Testis (tissue), 2 donors: ENCODE measurements at regions not wholly inside any gene's neighbourhood (a gene's known extent, or its start where the extent isn't known, plus 50 kb on each side); places are given as distances from the start of the nearest gene placed in this dataset.

ENCODE experiments used
- DNase-seq: peaks from one replicate; pipeline ENCODE4 v3.0.0-alpha.2; 2019
- H3K27ac ChIP-seq, 2 donors: fragments of 200-600 bp; sonication (generic); one replicate each; pipeline ENCODE4 v1.5.1; 2019
- H3K27me3 ChIP-seq: fragments of 200-600 bp; sonication (generic); one replicate; pipeline ENCODE4 v1.5.1; 2019
- H3K36me3 ChIP-seq: fragments of 200-600 bp; sonication (generic); one replicate; pipeline ENCODE4 v1.5.1; 2017; ENCODE audit warnings: low read depth; ENCODE audit errors: missing control alignments
- H3K4me1 ChIP-seq: fragments of 200-600 bp; sonication (generic); one replicate; pipeline ENCODE4 v1.5.1; 2019
- H3K4me3 ChIP-seq, 2 donors: fragments of 200-600 bp; sonication (generic); one replicate each; pipeline ENCODE4 v1.5.1; 2017 to 2019
- H3K9me3 ChIP-seq: fragments of 200-600 bp; sonication (generic); one replicate; pipeline ENCODE4 v1.5.1; 2017
- POLR2A ChIP-seq: fragments of 450-650 bp; IDR thresholded peaks from one replicate; pipeline ENCODE4 v1.6.1; 2017; ENCODE audit warnings: antibody characterized with exemption, mild to moderate bottlenecking, moderate library complexity
- WGBS, 2 donors: methylation state at CpG; one replicate each; pipeline ENCODE4 v1.1.5; 2018; 5-methylcytosine and 5-hydroxymethylcytosine counted together
- intact Hi-C: fragments of 100-400 bp; cut with DNase I; formaldehyde crosslinking; loops from one replicate; pipeline ENCODE4 v1.15.1; 2023; ENCODE audit warnings: low total_unique reads
- TF ChIP-seq, protein P1 (sequence below), 3 experiments: fragments of 450-650 bp in 2 of 3; fragments of 200-600 bp in 1 of 3; sonication (generic) in 1 of 3; IDR thresholded peaks; one replicate each; pipeline ENCODE4 v1.5.1; 2016 to 2019; ENCODE audit warnings: antibody characterized with exemption in 3 of 3, mild to moderate bottlenecking in 2 of 3, moderate library complexity in 1 of 3

DNA sequence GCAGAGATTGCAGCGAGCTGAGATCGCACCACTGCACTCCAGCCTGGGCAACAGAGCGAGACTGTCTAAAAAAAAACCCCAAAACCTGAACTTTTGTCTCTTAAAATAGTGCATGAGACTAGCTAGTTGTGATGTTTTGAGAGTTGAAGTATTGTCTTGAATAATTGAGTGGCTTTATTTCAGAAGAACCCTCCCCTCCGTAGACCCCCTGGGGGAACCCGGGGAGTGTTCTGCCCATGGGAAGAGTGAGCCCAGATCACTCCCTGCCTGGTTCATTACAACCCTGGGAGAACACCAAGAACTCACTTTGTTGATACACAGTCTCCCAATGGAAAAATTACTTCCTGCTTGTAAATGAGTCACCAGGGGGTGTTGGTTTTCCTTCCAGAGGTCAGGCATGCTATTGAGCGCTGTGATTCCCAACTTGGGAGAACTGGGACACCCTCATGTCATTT is 65.3 kb upstream of the SHISA3 start:
- Histone ChIP-seq H3K36me3 (no peaks in the 10 kb centered on the region), H3K27ac (no peak overlapping the region), H3K27me3 (no peaks in the 10 kb centered on the region), H3K9me3 (no peaks in the 10 kb centered on the region), H3K4me3 (no peak overlapping the region), H3K4me1 (no peaks in the 10 kb centered on the region)
- TF ChIP-seq, protein P1, sequence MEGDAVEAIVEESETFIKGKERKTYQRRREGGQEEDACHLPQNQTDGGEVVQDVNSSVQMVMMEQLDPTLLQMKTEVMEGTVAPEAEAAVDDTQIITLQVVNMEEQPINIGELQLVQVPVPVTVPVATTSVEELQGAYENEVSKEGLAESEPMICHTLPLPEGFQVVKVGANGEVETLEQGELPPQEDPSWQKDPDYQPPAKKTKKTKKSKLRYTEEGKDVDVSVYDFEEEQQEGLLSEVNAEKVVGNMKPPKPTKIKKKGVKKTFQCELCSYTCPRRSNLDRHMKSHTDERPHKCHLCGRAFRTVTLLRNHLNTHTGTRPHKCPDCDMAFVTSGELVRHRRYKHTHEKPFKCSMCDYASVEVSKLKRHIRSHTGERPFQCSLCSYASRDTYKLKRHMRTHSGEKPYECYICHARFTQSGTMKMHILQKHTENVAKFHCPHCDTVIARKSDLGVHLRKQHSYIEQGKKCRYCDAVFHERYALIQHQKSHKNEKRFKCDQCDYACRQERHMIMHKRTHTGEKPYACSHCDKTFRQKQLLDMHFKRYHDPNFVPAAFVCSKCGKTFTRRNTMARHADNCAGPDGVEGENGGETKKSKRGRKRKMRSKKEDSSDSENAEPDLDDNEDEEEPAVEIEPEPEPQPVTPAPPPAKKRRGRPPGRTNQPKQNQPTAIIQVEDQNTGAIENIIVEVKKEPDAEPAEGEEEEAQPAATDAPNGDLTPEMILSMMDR (IDR thresholded peaks at IDR 0.05) = no peak
- no peak for TF ChIP-seq POLR2A
- peak; percentile 21 for DNase-seq
- WGBS, 2 donors = 72 to 82% methylated on average over 6 of the region's 6 CpGs
- intact Hi-C loops = no loop called here

DNA sequence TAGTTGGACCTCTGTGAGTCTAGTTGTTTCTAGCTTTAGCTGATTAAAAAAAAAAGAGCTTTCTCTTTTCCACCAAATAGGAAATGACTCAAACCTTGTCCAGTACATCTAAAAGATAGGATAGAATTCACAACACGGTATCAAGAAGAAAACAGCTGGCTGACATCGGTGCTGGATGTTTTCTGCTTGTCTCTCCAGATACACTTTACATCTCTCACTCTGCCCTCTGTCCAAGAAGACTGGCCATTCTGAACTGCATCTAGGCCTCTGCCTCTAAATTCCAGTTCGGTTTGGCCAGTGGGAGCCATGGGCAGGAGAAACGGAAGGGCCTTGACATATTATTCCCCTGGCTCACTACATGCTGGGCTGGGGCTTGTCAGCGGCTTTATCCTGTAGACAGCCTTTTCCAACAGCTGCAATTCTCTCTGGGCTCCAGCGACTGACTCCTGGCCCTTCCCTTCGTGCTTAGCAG is 57.3 kb upstream of the SHISA3 start:
- no peak for TF ChIP-seq POLR2A
- TF ChIP-seq, protein P1 (IDR thresholded peaks at IDR 0.05) = no peak
- H3K4me1 ChIP-seq = peaks cover 4% of the 10 kb centered on the region
- no peaks in the 10 kb centered on the region for H3K9me3 ChIP-seq
- no peak overlapping the region for H3K4me3 ChIP-seq
- peak; percentile 34 for DNase-seq
- no peaks in the 10 kb centered on the region for H3K27me3 ChIP-seq
- intact Hi-C loops = no loop called here
- WGBS, 2 donors = 30 to 35% methylated on average over 7 of the region's 7 CpGs
- H3K27ac ChIP-seq = peak overlapping the region in 1 of 2 donors; percentile 21
- H3K36me3 ChIP-seq = no peaks in the 10 kb centered on the region

DNA sequence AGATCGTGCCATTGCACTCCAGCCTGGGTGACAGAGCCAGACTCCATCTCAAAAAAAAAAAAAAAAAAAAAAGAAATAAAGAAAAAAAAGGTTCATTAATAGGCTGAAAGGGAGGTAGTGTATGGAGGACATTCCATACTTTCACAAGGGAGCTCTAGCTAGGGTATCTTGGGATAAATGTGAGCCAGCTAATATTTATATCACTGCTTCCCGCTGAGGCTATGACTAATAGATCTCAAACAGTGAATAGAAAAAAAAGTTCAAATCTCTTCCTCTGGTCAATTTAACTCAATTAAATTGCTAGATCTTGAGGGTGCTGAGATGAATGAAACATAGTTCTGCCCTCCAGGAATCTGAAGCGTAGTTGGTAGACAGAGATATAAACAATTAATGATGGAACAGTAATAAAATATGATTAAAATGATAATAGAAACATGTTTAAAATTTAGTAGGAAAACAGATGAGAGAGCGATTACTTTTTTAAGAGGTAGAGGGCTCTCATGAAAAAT is 55.7 kb upstream of the SHISA3 start:
- no peaks in the 10 kb centered on the region for H3K27me3 ChIP-seq

DNA sequence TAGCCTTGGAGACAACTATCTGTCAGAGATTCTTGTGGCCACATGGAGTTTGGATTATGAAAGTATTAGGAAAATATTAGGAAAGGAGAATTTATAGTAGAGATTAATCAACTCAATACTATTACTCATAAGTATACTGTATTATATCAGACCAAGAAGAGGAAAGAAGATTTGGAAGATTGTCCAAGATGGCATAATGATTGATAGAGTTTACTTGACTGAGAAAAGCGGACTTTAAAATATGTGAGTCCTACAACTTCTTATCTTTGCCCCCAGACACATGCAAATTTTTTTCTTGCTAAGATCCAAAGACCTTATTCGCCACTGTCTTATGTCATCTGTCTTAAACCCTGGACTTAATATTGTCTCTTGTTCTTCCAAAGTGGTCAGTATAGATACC is 54.8 kb upstream of the SHISA3 start:
- TF ChIP-seq, protein P1 (IDR thresholded peaks at IDR 0.05) = no peak
- TF ChIP-seq POLR2A = no peak
- 94% methylated on average over 2 of the region's 2 CpGs for WGBS, 2 donors

More for the DNA sequence above, 55.7 kb upstream of the SHISA3 start:
- no peak overlapping the region for H3K27ac ChIP-seq
- intact Hi-C loops = no loop called here
- peaks cover 4% of the 10 kb centered on the region for H3K4me1 ChIP-seq
- WGBS, 2 donors = 86 to 87% methylated on average over 4 of the region's 4 CpGs
- no peaks in the 10 kb centered on the region for H3K9me3 ChIP-seq
- DNase-seq = no peak
- TF ChIP-seq POLR2A = no peak
- TF ChIP-seq, protein P1 (IDR thresholded peaks at IDR 0.05) = no peak
- H3K36me3 ChIP-seq = no peaks in the 10 kb centered on the region
- H3K4me3 ChIP-seq = no peak overlapping the region

DNA sequence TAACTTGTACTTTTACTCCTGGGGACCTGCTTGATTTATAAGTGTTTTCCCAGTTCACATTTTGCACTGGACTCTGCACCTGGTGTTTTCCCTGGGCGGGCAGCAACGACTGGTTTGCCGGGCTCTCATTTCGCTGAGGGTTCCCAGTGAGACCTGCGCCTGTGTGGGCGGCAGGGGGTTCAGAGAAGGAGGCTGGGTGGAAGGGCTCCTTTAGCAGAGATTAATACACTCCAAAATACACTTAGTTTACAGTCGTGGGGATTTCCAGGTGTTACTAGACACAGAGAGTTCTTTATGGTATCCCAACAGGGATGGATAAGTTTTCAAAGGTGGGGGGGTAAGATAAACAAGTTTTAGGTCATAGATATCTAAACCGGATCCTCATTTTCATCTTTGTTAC is 53.0 kb upstream of the SHISA3 start:
- H3K4me3 ChIP-seq = no peak overlapping the region
- intact Hi-C loops = no loop called here
- no peak overlapping the region for H3K27ac ChIP-seq
- no peaks in the 10 kb centered on the region for H3K27me3 ChIP-seq
- 62 to 68% methylated on average over 8 of the region's 8 CpGs for WGBS, 2 donors
- TF ChIP-seq, protein P1 (IDR thresholded peaks at IDR 0.05) = no peak
- no peak for TF ChIP-seq POLR2A
- no peak for DNase-seq
- no peaks in the 10 kb centered on the region for H3K9me3 ChIP-seq
- H3K36me3 ChIP-seq = no peaks in the 10 kb centered on the region
- peaks cover 4% of the 10 kb centered on the region for H3K4me1 ChIP-seq

More for the DNA sequence above, 54.8 kb upstream of the SHISA3 start:
- no peak overlapping the region for H3K27ac ChIP-seq
- H3K4me3 ChIP-seq = no peak overlapping the region
- H3K36me3 ChIP-seq = no peaks in the 10 kb centered on the region
- peaks cover 4% of the 10 kb centered on the region for H3K4me1 ChIP-seq
- no peaks in the 10 kb centered on the region for H3K9me3 ChIP-seq
- intact Hi-C loops = no loop called here
- H3K27me3 ChIP-seq = no peaks in the 10 kb centered on the region
- DNase-seq = no peak
